Osteocyte (in vitro differentiated cells): ENCODE measurements at regions not wholly inside any gene's neighbourhood (a gene's known extent, or its start where the extent isn't known, plus 50 kb on each side); places are given as distances from the start of the nearest gene placed in this dataset.

Experiments used
- DNase-seq: peaks from one replicate; pipeline ENCODE4 v3.0.0; 2021; ENCODE audit warnings: mixed read lengths; ENCODE audit not compliant: unreplicated experiment; ENCODE audit errors: extremely low spot score
- H3K27ac Mint-ChIP-seq: one replicate; pipeline ENCODE4 v1.8.0; 2021; ENCODE audit warnings: mild to moderate bottlenecking, mixed read lengths; ENCODE audit not compliant: unreplicated experiment
- H3K27me3 Mint-ChIP-seq: one replicate; pipeline ENCODE4 v1.8.0; 2021; ENCODE audit warnings: mixed read lengths; ENCODE audit not compliant: unreplicated experiment
- H3K36me3 Mint-ChIP-seq: one replicate; pipeline ENCODE4 v1.8.0; 2021; ENCODE audit warnings: mixed read lengths; ENCODE audit not compliant: unreplicated experiment
- H3K4me1 Mint-ChIP-seq: one replicate; pipeline ENCODE4 v1.8.0; 2021; ENCODE audit warnings: mixed read lengths; ENCODE audit not compliant: unreplicated experiment
- H3K4me3 Mint-ChIP-seq: one replicate; pipeline ENCODE4 v1.8.0; 2021; ENCODE audit warnings: mild to moderate bottlenecking, moderate library complexity, mixed read lengths; ENCODE audit not compliant: unreplicated experiment
- H3K9me3 Mint-ChIP-seq: one replicate; pipeline ENCODE4 v1.8.0; 2021; ENCODE audit warnings: mixed read lengths; ENCODE audit not compliant: unreplicated experiment
- TF ChIP-seq, protein P1 (sequence below): fragments of 200-600 bp; sonication (generic); IDR thresholded peaks from 2 replicates; pipeline ENCODE4 v1.5.0; 2021; ENCODE audit warnings: antibody characterized with exemption, mild to moderate bottlenecking, moderate library complexity

- no peak for DNase-seq
- peaks cover 6% of the 10 kb centered on the region for H3K27me3 Mint-ChIP-seq
- H3K4me1 Mint-ChIP-seq: no peaks in the 10 kb centered on the region
- TF ChIP-seq, protein P1, sequence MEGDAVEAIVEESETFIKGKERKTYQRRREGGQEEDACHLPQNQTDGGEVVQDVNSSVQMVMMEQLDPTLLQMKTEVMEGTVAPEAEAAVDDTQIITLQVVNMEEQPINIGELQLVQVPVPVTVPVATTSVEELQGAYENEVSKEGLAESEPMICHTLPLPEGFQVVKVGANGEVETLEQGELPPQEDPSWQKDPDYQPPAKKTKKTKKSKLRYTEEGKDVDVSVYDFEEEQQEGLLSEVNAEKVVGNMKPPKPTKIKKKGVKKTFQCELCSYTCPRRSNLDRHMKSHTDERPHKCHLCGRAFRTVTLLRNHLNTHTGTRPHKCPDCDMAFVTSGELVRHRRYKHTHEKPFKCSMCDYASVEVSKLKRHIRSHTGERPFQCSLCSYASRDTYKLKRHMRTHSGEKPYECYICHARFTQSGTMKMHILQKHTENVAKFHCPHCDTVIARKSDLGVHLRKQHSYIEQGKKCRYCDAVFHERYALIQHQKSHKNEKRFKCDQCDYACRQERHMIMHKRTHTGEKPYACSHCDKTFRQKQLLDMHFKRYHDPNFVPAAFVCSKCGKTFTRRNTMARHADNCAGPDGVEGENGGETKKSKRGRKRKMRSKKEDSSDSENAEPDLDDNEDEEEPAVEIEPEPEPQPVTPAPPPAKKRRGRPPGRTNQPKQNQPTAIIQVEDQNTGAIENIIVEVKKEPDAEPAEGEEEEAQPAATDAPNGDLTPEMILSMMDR: no peak
- H3K9me3 Mint-ChIP-seq: no peaks in the 10 kb centered on the region
- no peak overlapping the region for H3K4me3 Mint-ChIP-seq
- no peaks in the 10 kb centered on the region for H3K36me3 Mint-ChIP-seq
- H3K27ac Mint-ChIP-seq: no peak overlapping the region
Measured at GRCh38 chr13:59229861-59230260, 933.9 kb downstream of the DIAPH3 start.

DNA sequence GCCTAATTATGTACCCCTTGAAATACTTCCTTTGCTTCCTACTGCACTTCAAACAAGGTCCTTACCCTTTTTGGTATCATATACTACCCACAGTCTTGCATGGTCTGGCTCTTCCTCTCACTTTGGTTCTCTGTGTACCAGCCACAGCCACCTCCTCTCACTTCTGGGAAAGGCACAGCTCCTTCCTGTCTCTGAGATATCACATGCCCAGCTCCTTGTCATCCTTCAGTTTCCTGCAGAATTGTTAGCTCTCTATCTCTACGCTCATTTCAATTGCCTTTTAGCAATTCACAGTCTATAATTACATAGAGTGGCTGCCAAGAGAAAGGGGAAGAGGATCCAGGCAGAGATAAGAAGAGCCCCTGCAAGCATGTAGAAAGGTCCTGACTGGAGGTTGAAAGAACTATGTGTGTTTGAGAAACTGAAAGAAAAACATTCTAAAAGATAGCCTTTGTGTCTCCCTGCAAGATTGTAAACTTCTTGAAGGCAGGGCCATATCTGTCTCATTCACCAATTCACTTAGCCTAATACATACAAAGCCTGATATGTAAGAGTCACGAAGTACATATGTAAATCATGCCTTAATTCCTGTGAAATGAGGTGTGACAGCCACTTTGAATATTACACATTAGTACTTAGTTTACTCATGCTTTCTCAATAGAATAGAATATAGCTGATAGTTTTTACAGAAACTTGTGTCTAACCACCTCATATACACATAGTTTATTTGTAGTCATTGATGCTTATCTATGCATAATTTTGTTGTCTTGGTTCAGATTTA lies 933.1 kb downstream of the DIAPH3 start:
- Mint-ChIP-seq H3K9me3 (no peaks in the 10 kb centered on the region), H3K27me3 (peaks cover 6% of the 10 kb centered on the region)

GRCh38 chr13:59236309-59236919 lies 927.3 kb downstream of the DIAPH3 start:
- TF ChIP-seq, protein P1: no peak
- Mint-ChIP-seq H3K9me3 (no peaks in the 10 kb centered on the region), H3K27ac (no peak overlapping the region), H3K4me1 (peaks cover 2% of the 10 kb centered on the region), H3K27me3 (no peaks in the 10 kb centered on the region), H3K36me3 (no peaks in the 10 kb centered on the region), H3K4me3 (no peak overlapping the region)
- DNase-seq: no peak

More for the DNA sequence above, 933.1 kb downstream of the DIAPH3 start:
- Mint-ChIP-seq H3K4me3 (no peak overlapping the region), H3K36me3 (no peaks in the 10 kb centered on the region), H3K4me1 (no peaks in the 10 kb centered on the region), H3K27ac (no peak overlapping the region)
- TF ChIP-seq, protein P1: no peak
- DNase-seq: no peak

GRCh38 chr13:59236944-59237343 lies 926.8 kb downstream of the DIAPH3 start:
- Mint-ChIP-seq H3K27me3 (no peaks in the 10 kb centered on the region), H3K36me3 (no peaks in the 10 kb centered on the region), H3K27ac (no peak overlapping the region), H3K4me3 (no peak overlapping the region), H3K4me1 (peaks cover 2% of the 10 kb centered on the region), H3K9me3 (no peaks in the 10 kb centered on the region)
- TF ChIP-seq, protein P1: no peak
- no peak for DNase-seq

GRCh38 chr13:59247171-59247570 lies 916.6 kb downstream of the DIAPH3 start:
- no peak overlapping the region for H3K4me3 Mint-ChIP-seq
- H3K4me1 Mint-ChIP-seq: no peaks in the 10 kb centered on the region
- no peaks in the 10 kb centered on the region for H3K36me3 Mint-ChIP-seq
- TF ChIP-seq, protein P1: no peak
- no peak overlapping the region for H3K27ac Mint-ChIP-seq
- no peak for DNase-seq
- peaks cover 6% of the 10 kb centered on the region for H3K27me3 Mint-ChIP-seq
- H3K9me3 Mint-ChIP-seq: no peaks in the 10 kb centered on the region
